8988T (cell line): ENCODE measurements at regions not wholly inside any gene's neighbourhood (a gene's known extent, or its start where the extent isn't known, plus 50 kb on each side); places are given as distances from the start of the nearest gene placed in this dataset.
"Not testable (repeated sequence)": the region's sequence is repeated elsewhere in the genome, so short reads cannot be mapped to it uniquely, and the experiment has no call there.

Experiments
- DNase-seq: peaks from one replicate; pipeline ENCODE4 v3.0.0; 2011

GRCh38 chr14:71336489-71337192, 429.4 kb downstream of the PCNX1 start:
- no peak for DNase-seq

GRCh38 chr14:71338153-71338552, 430.9 kb downstream of the PCNX1 start:
- no peak for DNase-seq

GRCh38 chr14:71339650-71340415, 432.6 kb downstream of the PCNX1 start:
- DNase-seq: no peak

- DNase-seq: no peak
These were observed 433.9 kb downstream of the PCNX1 start for GRCh38 chr14:71341156-71341555.

- no peak for DNase-seq
These were observed 436.5 kb downstream of the PCNX1 start for GRCh38 chr14:71343724-71344123.

GRCh38 chr14:71344506-71344905, 437.2 kb downstream of the PCNX1 start:
- no peak for DNase-seq

- DNase-seq: no peak
These were observed 439.4 kb downstream of the PCNX1 start for GRCh38 chr14:71346685-71347084.

GRCh38 chr14:71348394-71348793, 441.1 kb downstream of the PCNX1 start:
- no peak for DNase-seq

- DNase-seq: no peak
These were observed 441.6 kb downstream of the PCNX1 start for GRCh38 chr14:71348817-71349216.

GRCh38 chr14:71354142-71354541, 446.9 kb downstream of the PCNX1 start:
- no peak for DNase-seq

- no peak for DNase-seq
These were observed 447.5 kb downstream of the PCNX1 start for GRCh38 chr14:71354801-71355200.

- DNase-seq: no peak
These were observed 448.3 kb downstream of the PCNX1 start for GRCh38 chr14:71355324-71356201.

GRCh38 chr14:71358209-71358931, 451.1 kb downstream of the PCNX1 start:
- DNase-seq: no peak

- not testable (repeated sequence) for DNase-seq
These were observed 451.7 kb downstream of the PCNX1 start for GRCh38 chr14:71358932-71359421.

GRCh38 chr14:71359823-71360222, 452.6 kb downstream of the PCNX1 start:
- DNase-seq: no peak

- DNase-seq: no peak
These were observed 454.1 kb downstream of the PCNX1 start for GRCh38 chr14:71361336-71361735.

- no peak for DNase-seq
These were observed 454.6 kb downstream of the PCNX1 start for GRCh38 chr14:71361874-71362273.

- DNase-seq: no peak
These were observed 455.0 kb downstream of the PCNX1 start for GRCh38 chr14:71362282-71362681.

- no peak for DNase-seq
These were observed 455.8 kb downstream of the PCNX1 start for GRCh38 chr14:71362920-71363584.

GRCh38 chr14:71363946-71364925, 457.0 kb downstream of the PCNX1 start:
- no peak for DNase-seq

- no peak for DNase-seq
These were observed 458.1 kb downstream of the PCNX1 start for GRCh38 chr14:71365361-71365760.
